GM18858 (cell line): ENCODE measurements at regions not wholly inside any gene's neighbourhood (a gene's known extent, or its start where the extent isn't known, plus 50 kb on each side); places are given as distances from the start of the nearest gene placed in this dataset.
"Not testable (repeated sequence)": the region's sequence is repeated elsewhere in the genome, so short reads cannot be mapped to it uniquely, and the experiment has no call there.

Experiments
- ATAC-seq: cut with Tn5 transposase; IDR thresholded peaks from one replicate; pipeline ENCODE4 v1.9.1; 2021; ENCODE audit not compliant: unreplicated experiment

GRCh38 chr3:191518861-191519260 lies 57.9 kb downstream of the PYDC2 start:
- no peak for ATAC-seq

GRCh38 chr3:191521055-191521454 lies 60.1 kb downstream of the PYDC2 start:
- no peak for ATAC-seq

- no peak for ATAC-seq
These were observed 62.2 kb downstream of the PYDC2 start for GRCh38 chr3:191523148-191523547.

- ATAC-seq, result no peak
These were observed 67.6 kb downstream of the PYDC2 start for GRCh38 chr3:191528589-191528988.

- ATAC-seq, result no peak
These were observed 69.0 kb downstream of the PYDC2 start for GRCh38 chr3:191529992-191530391.

GRCh38 chr3:191531434-191531972 lies 70.5 kb downstream of the PYDC2 start:
- ATAC-seq, result no peak

- ATAC-seq, result no peak
These were observed 82.1 kb downstream of the PYDC2 start for GRCh38 chr3:191543018-191543417.

- ATAC-seq, result no peak
These were observed 82.9 kb downstream of the PYDC2 start for GRCh38 chr3:191543897-191544296.

- no peak for ATAC-seq
These were observed 88.4 kb downstream of the PYDC2 start for GRCh38 chr3:191549357-191549756.

- ATAC-seq, result no peak
These were observed 94.1 kb downstream of the PYDC2 start for GRCh38 chr3:191555037-191555436.

GRCh38 chr3:191557322-191557721 lies 96.4 kb downstream of the PYDC2 start:
- no peak for ATAC-seq

GRCh38 chr3:191563722-191564121 lies 102.8 kb downstream of the PYDC2 start:
- no peak for ATAC-seq

- ATAC-seq, result no peak
These were observed 105.5 kb downstream of the PYDC2 start for GRCh38 chr3:191566469-191566868.

- ATAC-seq, result no peak
These were observed 107.2 kb downstream of the PYDC2 start for GRCh38 chr3:191568206-191568605.

- ATAC-seq, result no peak
These were observed 131.1 kb downstream of the PYDC2 start for GRCh38 chr3:191592105-191592504.

GRCh38 chr3:191593486-191593885 lies 132.5 kb downstream of the PYDC2 start:
- no peak for ATAC-seq

GRCh38 chr3:191615511-191615910 lies 154.5 kb downstream of the PYDC2 start:
- ATAC-seq, result not testable (repeated sequence)

GRCh38 chr3:191624299-191624698 lies 163.3 kb downstream of the PYDC2 start:
- ATAC-seq, result no peak

- no peak for ATAC-seq
These were observed 166.1 kb downstream of the PYDC2 start for GRCh38 chr3:191627064-191627463.

- no peak for ATAC-seq
These were observed 167.6 kb downstream of the PYDC2 start for GRCh38 chr3:191628571-191628970.

GRCh38 chr3:191631496-191631895 lies 170.5 kb downstream of the PYDC2 start:
- ATAC-seq, result no peak

- ATAC-seq, result no peak
These were observed 173.9 kb downstream of the PYDC2 start for GRCh38 chr3:191634902-191635301.

GRCh38 chr3:191637611-191638010 lies 176.6 kb downstream of the PYDC2 start:
- no peak for ATAC-seq

- ATAC-seq, result no peak
These were observed 180.8 kb downstream of the PYDC2 start for GRCh38 chr3:191641789-191642188.
